Ishikawa (cell line): ENCODE measurements at regions not wholly inside any gene's neighbourhood (a gene's known extent, or its start where the extent isn't known, plus 50 kb on each side); places are given as distances from the start of the nearest gene placed in this dataset.

Experiments used
- CREB1 ChIP-seq: IDR thresholded peaks from 2 replicates; pipeline ENCODE4 v1.6.1; 2012; ENCODE audit warnings: low read depth
- EP300 ChIP-seq: IDR thresholded peaks from 2 replicates; pipeline ENCODE4 v1.6.1; 2012; ENCODE audit warnings: borderline replicate concordance
- FOXM1 ChIP-seq: IDR thresholded peaks from 2 replicates; pipeline ENCODE4 v1.6.1; 2012; ENCODE audit warnings: low read depth, borderline replicate concordance
- NFIC ChIP-seq: IDR thresholded peaks from 2 replicates; pipeline ENCODE4 v1.6.1; 2012
- TAF1 ChIP-seq: IDR thresholded peaks from 2 replicates; pipeline ENCODE4 v1.6.1; 2012; ENCODE audit warnings: low read depth, mild to moderate bottlenecking
- TEAD4 ChIP-seq: IDR thresholded peaks from 2 replicates; pipeline ENCODE4 v1.6.1; 2012
- TF ChIP-seq, protein P1 (sequence below): IDR thresholded peaks from 2 replicates; pipeline ENCODE4 v1.6.1; 2012

DNA sequence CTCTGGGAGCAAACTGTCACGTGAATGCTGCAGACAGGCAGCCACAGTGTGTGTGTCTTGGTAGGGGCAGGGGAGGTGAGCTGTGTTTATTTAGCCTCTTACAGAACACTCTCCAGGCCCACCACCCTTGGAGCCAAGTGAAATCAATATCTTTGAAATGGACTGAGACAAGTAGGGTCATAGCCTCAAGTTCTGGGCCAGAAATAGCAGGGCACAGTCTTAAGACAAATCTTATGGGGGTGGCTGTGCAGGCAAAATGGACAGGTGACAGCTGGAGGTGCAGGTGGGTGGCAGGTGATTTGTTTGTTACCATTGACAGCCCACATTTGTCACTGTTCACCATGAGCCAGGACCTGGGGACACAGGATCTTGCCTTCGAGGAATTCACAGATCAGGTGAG is 93.6 kb upstream of the NMNAT3 start:
- TF ChIP-seq, protein P1, sequence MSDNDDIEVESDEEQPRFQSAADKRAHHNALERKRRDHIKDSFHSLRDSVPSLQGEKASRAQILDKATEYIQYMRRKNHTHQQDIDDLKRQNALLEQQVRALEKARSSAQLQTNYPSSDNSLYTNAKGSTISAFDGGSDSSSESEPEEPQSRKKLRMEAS: no peak
- TF ChIP-seq TEAD4 (no peak), NFIC (no peak), FOXM1 (no peak), TAF1 (no peak), EP300 (no peak), CREB1 (no peak)
